Lower leg skin (tissue), 4 donors: ENCODE measurements at regions not wholly inside any gene's neighbourhood (a gene's known extent, or its start where the extent isn't known, plus 50 kb on each side); places are given as distances from the start of the nearest gene placed in this dataset.

Experiments used
- DNase-seq, 2 donors: peaks; one replicate each; pipeline ENCODE4 v3.0.0-alpha.2; 2019; ENCODE audit warnings: low spot score in 2 of 2
- H3K4me3 ChIP-seq: fragments of 200-600 bp; sonication (generic); 2 replicates; pipeline ENCODE4 v1.5.1; 2017; ENCODE audit warnings: mild to moderate bottlenecking, low read depth; ENCODE audit not compliant: poor library complexity, severe bottlenecking
- CTCF ChIP-seq, 3 donors: fragments of 450-650 bp; IDR thresholded peaks; one replicate each; pipeline ENCODE4 v1.5.1; 2016; ENCODE audit warnings: antibody characterized with exemption in 3 of 3, mild to moderate bottlenecking in 3 of 3, moderate library complexity in 2 of 3
- POLR2A ChIP-seq, 2 donors: fragments of 450-650 bp; IDR thresholded peaks; one replicate each; pipeline ENCODE4 v1.6.1; 2016 to 2017; ENCODE audit warnings: antibody characterized with exemption in 2 of 2, mild to moderate bottlenecking in 1 of 2, moderate library complexity in 1 of 2
- WGBS, 2 donors: methylation state at CpG; one replicate each; pipeline ENCODE4 v1.1.5; 2018; 5-methylcytosine and 5-hydroxymethylcytosine counted together
- intact Hi-C: fragments of 100-400 bp; cut with DNase I; formaldehyde crosslinking; loops from one replicate; pipeline ENCODE4 v1.15.0; 2023; ENCODE audit warnings: low total_unique reads

- intact Hi-C loops = no loop called here
Observed at GRCh38 chr18:64972545-64972944, 778.3 kb upstream of the CDH7 start.

GRCh38 chr18:64966667-64967066 is 784.1 kb upstream of the CDH7 start:
- intact Hi-C loops = no loop called here
- no peak for DNase-seq
- TF ChIP-seq CTCF (IDR thresholded peaks at IDR 0.05) = no peak
- no peak for TF ChIP-seq POLR2A (IDR thresholded peaks at IDR 0.05)
- H3K4me3 ChIP-seq = no peak overlapping the region

More at GRCh38 chr18:64972545-64972944, 778.3 kb upstream of the CDH7 start:
- no peak overlapping the region for H3K4me3 ChIP-seq
- no peak for TF ChIP-seq POLR2A (IDR thresholded peaks at IDR 0.05)
- TF ChIP-seq CTCF (IDR thresholded peaks at IDR 0.05) = no peak
- 30 to 36% methylated on average over 2 of the region's 2 CpGs for WGBS, 2 donors
- DNase-seq = no peak

- WGBS, 2 donors = 58 to 62% methylated on average over 3 of the region's 3 CpGs
- intact Hi-C loops = no loop called here
- TF ChIP-seq POLR2A (IDR thresholded peaks at IDR 0.05) (no peak), CTCF (IDR thresholded peaks at IDR 0.05) (no peak)
- no peak overlapping the region for H3K4me3 ChIP-seq
- no peak for DNase-seq
Observed at GRCh38 chr18:64956465-64956864, 794.3 kb upstream of the CDH7 start.

- intact Hi-C loops = no loop called here
Observed at GRCh38 chr18:64949885-64950284, 800.9 kb upstream of the CDH7 start.

GRCh38 chr18:64936671-64937070 is 787.8 kb upstream of the LINC00305 start:
- no peak for DNase-seq
- no peak for TF ChIP-seq POLR2A (IDR thresholded peaks at IDR 0.05)
- no peak for TF ChIP-seq CTCF (IDR thresholded peaks at IDR 0.05)
- intact Hi-C loops = no loop called here
- no peak overlapping the region for H3K4me3 ChIP-seq
- 82 to 84% methylated on average over 1 of the region's 1 CpG for WGBS, 2 donors

More at GRCh38 chr18:64949885-64950284, 800.9 kb upstream of the CDH7 start:
- H3K4me3 ChIP-seq = no peak overlapping the region
- TF ChIP-seq POLR2A (IDR thresholded peaks at IDR 0.05) (no peak), CTCF (IDR thresholded peaks at IDR 0.05) (no peak)
- 95% methylated on average over 4 of the region's 4 CpGs for WGBS, 2 donors
- no peak for DNase-seq

- TF ChIP-seq POLR2A (IDR thresholded peaks at IDR 0.05) = no peak
- TF ChIP-seq CTCF (IDR thresholded peaks at IDR 0.05) = no peak
- WGBS, 2 donors = 51 to 58% methylated on average over 5 of the region's 5 CpGs
- intact Hi-C loops = no loop called here
- no peak overlapping the region for H3K4me3 ChIP-seq
- no peak for DNase-seq
Observed at GRCh38 chr18:64929036-64929435, 780.1 kb upstream of the LINC00305 start.
